HG03039 (cell line): ENCODE measurements at regions not wholly inside any gene's neighbourhood (a gene's known extent, or its start where the extent isn't known, plus 50 kb on each side); places are given as distances from the start of the nearest gene placed in this dataset.

Experiments
- ATAC-seq: cut with Tn5 transposase; IDR thresholded peaks from one replicate; pipeline ENCODE4 v1.9.1; 2021; ENCODE audit warnings: mild to moderate bottlenecking, moderate library complexity; ENCODE audit not compliant: unreplicated experiment

GRCh38 chr19:30122431-30122830 is 180.4 kb downstream of the URI1 start:
- ATAC-seq = no peak

GRCh38 chr19:30123119-30123518 is 181.1 kb downstream of the URI1 start:
- ATAC-seq = no peak

GRCh38 chr19:30123611-30124010 is 181.6 kb downstream of the URI1 start:
- no peak for ATAC-seq

- no peak for ATAC-seq
Measured at GRCh38 chr19:30128211-30128610, 186.2 kb downstream of the URI1 start.

- no peak for ATAC-seq
Measured at GRCh38 chr19:30130356-30131122, 188.5 kb downstream of the URI1 start.

- ATAC-seq = no peak
Measured at GRCh38 chr19:30131246-30131645, 189.2 kb downstream of the URI1 start.

- ATAC-seq = no peak
Measured at GRCh38 chr19:30131722-30132291, 189.8 kb downstream of the URI1 start.

- no peak for ATAC-seq
Measured at GRCh38 chr19:30132343-30133075, 190.5 kb downstream of the URI1 start.

GRCh38 chr19:30133803-30134202 is 191.8 kb downstream of the URI1 start:
- no peak for ATAC-seq

GRCh38 chr19:30135093-30135757 is 193.2 kb downstream of the URI1 start:
- ATAC-seq = no peak

GRCh38 chr19:30135797-30136196 is 193.8 kb downstream of the URI1 start:
- no peak for ATAC-seq

- ATAC-seq = no peak
Measured at GRCh38 chr19:30136611-30137195, 194.7 kb downstream of the URI1 start.

GRCh38 chr19:30137747-30138146 is 195.7 kb downstream of the URI1 start:
- ATAC-seq = no peak

GRCh38 chr19:30144242-30144758 is 202.3 kb downstream of the URI1 start:
- no peak for ATAC-seq

GRCh38 chr19:30144802-30145201 is 202.8 kb downstream of the URI1 start:
- ATAC-seq = no peak

GRCh38 chr19:30145467-30145866 is 203.4 kb downstream of the URI1 start:
- ATAC-seq = no peak

- no peak for ATAC-seq
Measured at GRCh38 chr19:30146346-30146745, 204.3 kb downstream of the URI1 start.

GRCh38 chr19:30148039-30148790 is 206.2 kb downstream of the URI1 start:
- no peak for ATAC-seq

- ATAC-seq = no peak
Measured at GRCh38 chr19:30148803-30149202, 206.8 kb downstream of the URI1 start.

GRCh38 chr19:30149300-30149699 is 207.3 kb downstream of the URI1 start:
- ATAC-seq = no peak
